ENCODE measurements at regions not wholly inside any gene's neighbourhood (a gene's known extent, or its start where the extent isn't known, plus 50 kb on each side); places are given as distances from the start of the nearest gene placed in this dataset.
A peak's percentile ranks its signal among the peaks of the same experiment; 100 is the strongest.

DNA sequence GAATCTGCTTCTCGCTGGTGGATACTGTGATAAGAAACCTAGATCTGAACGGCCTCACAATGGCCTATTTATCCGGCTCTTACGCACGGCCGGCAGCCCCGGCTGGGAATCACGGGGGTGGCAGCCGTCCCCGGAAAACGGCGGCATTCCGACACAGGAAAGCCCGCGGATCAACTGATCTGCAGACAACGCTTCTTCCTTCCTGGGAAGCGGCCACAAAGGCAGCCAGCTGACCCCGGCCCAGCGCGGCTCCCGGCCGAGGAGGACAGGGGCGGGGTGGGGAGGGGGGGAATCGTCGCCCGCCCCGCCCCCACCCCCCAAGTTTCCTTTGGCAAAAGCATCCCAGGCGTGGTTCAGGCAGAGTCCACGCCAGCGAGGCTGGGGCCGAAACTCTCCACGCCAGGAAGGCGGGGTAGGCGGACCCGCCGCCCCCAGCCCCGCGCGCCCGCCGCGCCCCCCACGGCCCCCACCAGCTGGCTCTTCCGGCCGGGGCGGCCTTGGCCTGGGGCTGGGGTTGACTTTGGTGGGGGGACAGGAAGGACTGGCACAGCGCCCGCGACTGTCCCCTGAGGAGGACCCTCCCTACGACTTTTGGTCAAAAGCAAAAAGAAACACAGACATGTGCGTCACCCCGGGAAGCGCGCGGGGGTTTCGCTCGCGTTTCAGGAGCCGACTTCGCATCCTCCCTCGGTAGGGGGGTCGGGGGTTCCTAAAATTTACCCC, 247.7 kb upstream of the ANKRD55 start:
- Histone ChIP-seq H3K36me3 (ENCODE audit: insufficient read depth, low read length) (no peaks in the 10 kb centered on the region), H3K27ac (ENCODE audit: low read depth, low read length) (no peak overlapping the region), H2AFZ (ENCODE audit: low read length, unreplicated experiment) (peak overlapping the region; percentile 87), H3K79me2 (ENCODE audit: control insufficient read depth, insufficient read depth, low read length, unreplicated experiment) (no peaks in the 10 kb centered on the region), H3K4me3 (ENCODE audit: low read depth, low read length) (peak overlapping the region; percentile 77), H3K27me3 (ENCODE audit: insufficient read depth, low read length) (no peaks in the 10 kb centered on the region), H3K4me1 (ENCODE audit: control insufficient read depth, insufficient read depth, low read length, unreplicated experiment) (peaks cover 7% of the 10 kb centered on the region)

DNA sequence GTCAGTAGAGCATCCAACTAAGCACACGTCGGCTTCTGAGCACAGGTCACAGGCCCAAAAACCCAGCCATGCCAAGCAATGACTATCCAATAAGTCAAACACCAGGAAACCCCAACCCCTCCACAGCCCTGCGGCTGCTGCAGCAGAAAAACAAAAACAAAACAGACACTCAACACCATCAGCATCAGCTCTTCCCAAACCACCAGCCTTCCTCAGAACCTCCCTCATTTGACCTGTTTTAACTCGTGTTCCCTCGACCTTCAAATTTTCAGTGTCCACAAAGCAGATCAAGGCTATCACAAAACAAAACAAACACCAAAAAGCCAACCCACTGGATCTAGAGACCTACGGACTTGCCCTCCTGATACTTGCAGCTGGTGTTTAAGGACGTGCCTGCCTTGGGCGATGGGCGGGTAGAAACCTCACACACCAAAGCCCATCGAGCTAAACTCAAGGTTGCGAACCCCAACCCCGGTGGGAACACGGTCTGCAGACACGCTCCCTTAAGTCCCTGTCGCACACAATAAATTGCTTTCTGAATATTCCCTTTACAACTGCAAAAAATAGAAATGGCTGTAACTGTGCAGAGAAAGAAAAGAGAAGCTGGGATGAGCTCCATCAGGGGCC, 247.1 kb upstream of the ANKRD55 start:
- H3K27me3 ChIP-seq (ENCODE audit: insufficient read depth, low read length) = no peaks in the 10 kb centered on the region
- no peaks in the 10 kb centered on the region for H3K36me3 ChIP-seq (ENCODE audit: insufficient read depth, low read length)
- peak overlapping the region; percentile 87 for H2AFZ ChIP-seq (ENCODE audit: low read length, unreplicated experiment)
- peaks cover 9% of the 10 kb centered on the region for H3K4me1 ChIP-seq (ENCODE audit: control insufficient read depth, insufficient read depth, low read length, unreplicated experiment)
- H3K27ac ChIP-seq (ENCODE audit: low read depth, low read length) = no peak overlapping the region
- H3K79me2 ChIP-seq (ENCODE audit: control insufficient read depth, insufficient read depth, low read length, unreplicated experiment) = no peaks in the 10 kb centered on the region
- peak overlapping the region; percentile 77 for H3K4me3 ChIP-seq (ENCODE audit: low read depth, low read length)

DNA sequence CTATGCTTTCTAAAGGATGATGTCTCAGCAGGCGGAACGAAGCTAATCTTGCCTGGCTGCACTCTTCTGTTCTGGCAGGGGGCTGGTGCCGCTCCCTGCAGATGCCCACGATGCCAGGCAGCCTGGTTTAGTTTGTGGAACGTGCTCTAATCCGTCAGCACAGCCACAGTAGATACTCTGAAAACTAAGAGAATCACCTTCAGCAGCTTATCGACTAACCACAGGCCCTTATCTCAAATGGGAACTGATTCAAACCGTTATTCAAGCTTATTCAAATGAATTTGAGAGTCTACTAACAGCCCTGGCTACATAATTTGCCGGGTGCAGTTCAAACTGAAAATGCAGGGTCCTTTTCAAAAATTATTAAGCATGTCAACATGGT, 246.6 kb upstream of the ANKRD55 start:
- Histone ChIP-seq H3K79me2 (ENCODE audit: control insufficient read depth, insufficient read depth, low read length, unreplicated experiment) (no peaks in the 10 kb centered on the region), H3K4me1 (ENCODE audit: control insufficient read depth, insufficient read depth, low read length, unreplicated experiment) (peaks cover 9% of the 10 kb centered on the region), H3K4me3 (ENCODE audit: low read depth, low read length) (no peak overlapping the region), H2AFZ (ENCODE audit: low read length, unreplicated experiment) (no peak overlapping the region), H3K36me3 (ENCODE audit: insufficient read depth, low read length) (no peaks in the 10 kb centered on the region), H3K27me3 (ENCODE audit: insufficient read depth, low read length) (no peaks in the 10 kb centered on the region), H3K27ac (ENCODE audit: low read depth, low read length) (no peak overlapping the region)

DNA sequence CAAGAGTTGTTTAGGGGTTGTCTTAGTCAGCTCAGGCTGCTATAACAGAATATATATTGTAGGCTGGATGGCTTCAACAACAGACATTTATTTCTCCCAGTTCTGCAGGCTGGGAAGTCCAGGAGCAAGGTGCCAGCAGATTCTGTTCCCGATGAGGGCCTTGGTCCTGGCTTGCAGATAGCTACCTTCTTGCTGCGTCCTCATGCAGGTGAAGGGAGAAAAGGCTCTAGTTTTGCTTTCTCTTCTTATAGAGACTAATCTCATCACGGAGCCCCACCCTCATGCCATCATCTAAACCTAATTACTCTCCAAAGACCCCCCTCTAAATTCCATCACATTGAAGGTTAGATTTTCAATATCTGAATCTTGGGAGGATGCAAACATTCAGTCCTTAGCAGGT, 246.0 kb upstream of the ANKRD55 start:
- peaks cover 9% of the 10 kb centered on the region for H3K4me1 ChIP-seq (ENCODE audit: control insufficient read depth, insufficient read depth, low read length, unreplicated experiment)

DNA sequence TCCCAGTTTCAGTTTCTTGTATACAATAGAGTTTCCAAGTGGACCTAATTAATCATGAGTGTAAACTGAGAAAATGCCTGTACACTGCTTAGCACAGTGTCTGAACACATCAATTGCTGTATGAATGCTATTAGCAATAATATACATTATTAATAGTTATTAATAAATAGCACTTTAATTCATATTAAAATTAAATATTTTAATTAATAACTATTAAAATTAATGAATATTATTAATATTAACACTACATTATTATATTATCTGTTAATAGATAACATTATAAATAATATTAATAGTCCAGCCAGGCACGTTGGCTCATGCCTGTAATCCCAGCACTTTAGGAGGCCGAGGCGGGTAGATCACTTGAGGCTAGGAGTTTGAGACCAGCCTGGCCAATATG, 244.9 kb upstream of the ANKRD55 start:
- Histone ChIP-seq H3K27ac (ENCODE audit: low read depth, low read length) (no peak overlapping the region), H3K36me3 (ENCODE audit: insufficient read depth, low read length) (no peaks in the 10 kb centered on the region), H2AFZ (ENCODE audit: low read length, unreplicated experiment) (no peak overlapping the region), H3K79me2 (ENCODE audit: control insufficient read depth, insufficient read depth, low read length, unreplicated experiment) (no peaks in the 10 kb centered on the region), H3K27me3 (ENCODE audit: insufficient read depth, low read length) (no peaks in the 10 kb centered on the region; the same call in 1 of the 2 replicates), H3K4me3 (ENCODE audit: low read depth, low read length) (no peak overlapping the region), H3K4me1 (ENCODE audit: control insufficient read depth, insufficient read depth, low read length, unreplicated experiment) (peaks cover 9% of the 10 kb centered on the region)

More for the DNA sequence above, 246.0 kb upstream of the ANKRD55 start:
- H2AFZ ChIP-seq (ENCODE audit: low read length, unreplicated experiment) = no peak overlapping the region
- no peaks in the 10 kb centered on the region for H3K27me3 ChIP-seq (ENCODE audit: insufficient read depth, low read length)
- H3K36me3 ChIP-seq (ENCODE audit: insufficient read depth, low read length) = no peaks in the 10 kb centered on the region
- no peaks in the 10 kb centered on the region for H3K79me2 ChIP-seq (ENCODE audit: control insufficient read depth, insufficient read depth, low read length, unreplicated experiment)
- no peak overlapping the region for H3K4me3 ChIP-seq (ENCODE audit: low read depth, low read length)
- H3K27ac ChIP-seq (ENCODE audit: low read depth, low read length) = no peak overlapping the region

DNA sequence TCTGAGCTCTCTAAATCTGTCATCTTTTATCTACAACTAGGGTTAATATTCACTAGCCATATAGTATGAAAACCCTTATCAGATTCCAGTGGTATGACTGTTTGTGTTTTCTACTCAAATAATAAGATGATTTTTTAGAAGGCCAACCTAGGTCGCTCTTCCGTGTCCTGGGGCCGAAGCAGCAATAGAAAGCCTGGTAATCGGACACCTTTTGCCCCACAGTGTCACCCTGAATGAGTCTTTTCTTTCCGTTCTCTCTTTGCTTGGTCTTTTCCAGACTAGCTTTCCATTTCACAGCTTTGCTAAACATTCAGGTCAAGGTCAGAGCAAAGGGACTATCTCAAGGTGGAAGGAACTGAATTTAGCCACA, 243.3 kb upstream of the ANKRD55 start:
- Histone ChIP-seq H3K27me3 (ENCODE audit: insufficient read depth, low read length) (no peaks in the 10 kb centered on the region; the same call in 1 of the 2 replicates), H3K36me3 (ENCODE audit: insufficient read depth, low read length) (no peaks in the 10 kb centered on the region), H3K27ac (ENCODE audit: low read depth, low read length) (no peak overlapping the region), H2AFZ (ENCODE audit: low read length, unreplicated experiment) (no peak overlapping the region), H3K79me2 (ENCODE audit: control insufficient read depth, insufficient read depth, low read length, unreplicated experiment) (no peaks in the 10 kb centered on the region), H3K4me1 (ENCODE audit: control insufficient read depth, insufficient read depth, low read length, unreplicated experiment) (peaks cover 9% of the 10 kb centered on the region), H3K4me3 (ENCODE audit: low read depth, low read length) (no peak overlapping the region)

DNA sequence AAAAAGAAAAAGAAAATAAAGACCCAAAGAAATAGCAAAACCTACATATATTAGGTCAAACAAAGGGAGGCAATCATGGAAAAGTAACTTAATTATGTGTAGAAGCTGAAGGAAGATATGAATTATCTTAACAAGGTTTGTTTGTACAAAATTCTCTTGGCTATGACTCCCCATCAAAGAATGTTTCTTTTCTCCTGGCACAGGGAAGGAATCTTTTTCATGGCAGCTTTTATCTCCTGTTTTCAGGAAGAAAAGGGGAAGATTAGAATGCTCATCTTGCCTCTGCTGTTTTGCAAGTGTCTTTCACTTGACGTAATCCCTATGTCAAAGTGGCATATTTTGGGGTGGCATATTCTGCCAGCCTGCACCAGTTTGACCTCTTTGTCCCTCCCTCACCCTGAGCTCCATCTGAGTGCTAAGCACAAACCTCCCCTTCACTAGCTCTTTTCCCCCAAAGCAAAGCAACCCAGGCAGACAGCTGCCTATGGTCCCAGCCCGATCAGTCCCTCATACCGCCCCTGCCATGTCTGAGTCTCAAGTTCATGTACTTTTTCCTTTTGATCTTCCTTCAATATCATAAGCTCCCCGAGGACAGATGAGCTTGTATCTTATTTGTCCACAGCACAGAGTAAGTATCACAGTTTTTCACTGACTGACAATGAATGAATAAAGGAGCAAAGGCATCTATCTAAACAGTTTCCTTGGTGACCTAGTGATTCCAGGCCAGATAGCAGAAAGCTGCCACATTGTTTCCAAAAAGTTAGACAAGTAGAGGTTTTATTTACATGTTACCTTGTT, 242.8 kb upstream of the ANKRD55 start:
- Histone ChIP-seq H3K27me3 (ENCODE audit: insufficient read depth, low read length) (no peaks in the 10 kb centered on the region; the same call in 1 of the 2 replicates), H3K79me2 (ENCODE audit: control insufficient read depth, insufficient read depth, low read length, unreplicated experiment) (no peaks in the 10 kb centered on the region), H3K36me3 (ENCODE audit: insufficient read depth, low read length) (no peaks in the 10 kb centered on the region), H2AFZ (ENCODE audit: low read length, unreplicated experiment) (no peak overlapping the region), H3K27ac (ENCODE audit: low read depth, low read length) (no peak overlapping the region), H3K4me1 (ENCODE audit: control insufficient read depth, insufficient read depth, low read length, unreplicated experiment) (peaks cover 9% of the 10 kb centered on the region), H3K4me3 (ENCODE audit: low read depth, low read length) (no peak overlapping the region)

DNA sequence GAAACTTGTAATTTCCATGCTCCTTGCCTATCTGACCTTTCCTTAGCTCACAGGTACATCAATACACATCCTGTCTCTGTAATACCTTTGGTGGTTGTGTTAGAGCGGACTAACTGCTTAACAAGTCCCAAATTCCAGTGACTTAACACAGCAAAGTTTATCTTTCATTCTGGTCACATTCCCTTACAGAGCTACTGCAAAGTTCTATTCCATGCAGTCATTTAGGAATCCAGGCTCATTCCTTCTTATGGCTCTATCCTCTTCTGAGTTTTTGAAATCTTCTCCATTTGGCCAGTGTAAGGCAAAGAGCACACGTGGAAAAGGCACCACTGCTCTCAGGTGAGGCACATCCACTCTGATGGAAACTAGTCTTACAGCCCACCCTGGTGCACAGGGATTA, 238.6 kb upstream of the ANKRD55 start:
- peaks cover 5% of the 10 kb centered on the region for H3K4me1 ChIP-seq (ENCODE audit: control insufficient read depth, insufficient read depth, low read length, unreplicated experiment)
- H3K4me3 ChIP-seq (ENCODE audit: low read depth, low read length) = no peak overlapping the region
- H3K36me3 ChIP-seq (ENCODE audit: insufficient read depth, low read length) = no peaks in the 10 kb centered on the region

DNA sequence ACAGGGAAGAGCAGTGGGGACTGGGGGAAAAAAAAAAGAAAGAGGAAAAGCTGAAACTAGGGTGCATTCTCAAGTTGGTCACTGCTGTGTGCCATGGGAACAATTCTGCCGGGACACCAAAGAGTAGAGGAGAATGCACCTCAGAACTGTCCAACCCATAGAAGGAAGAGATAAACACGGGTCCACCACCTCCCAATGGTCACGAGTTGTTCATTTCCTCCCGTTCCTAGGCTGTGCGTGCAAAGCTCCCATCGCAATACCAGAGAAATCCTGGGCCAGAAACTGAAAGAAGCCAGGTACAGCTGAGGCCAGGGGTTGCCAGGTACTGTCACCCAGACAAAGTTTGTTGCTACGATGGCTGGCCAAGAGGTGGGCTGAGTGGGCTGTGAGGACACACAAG, 236.9 kb upstream of the ANKRD55 start:
- no peaks in the 10 kb centered on the region for H3K79me2 ChIP-seq (ENCODE audit: control insufficient read depth, insufficient read depth, low read length, unreplicated experiment)
- no peak overlapping the region for H3K4me3 ChIP-seq (ENCODE audit: low read depth, low read length)
- no peak overlapping the region for H2AFZ ChIP-seq (ENCODE audit: low read length, unreplicated experiment)
- H3K36me3 ChIP-seq (ENCODE audit: insufficient read depth, low read length) = no peaks in the 10 kb centered on the region
- H3K27ac ChIP-seq (ENCODE audit: low read depth, low read length) = no peak overlapping the region
- H3K27me3 ChIP-seq (ENCODE audit: insufficient read depth, low read length) = peaks cover 21% of the 10 kb centered on the region
- H3K4me1 ChIP-seq (ENCODE audit: control insufficient read depth, insufficient read depth, low read length, unreplicated experiment) = no peaks in the 10 kb centered on the region

More for the DNA sequence above, 238.6 kb upstream of the ANKRD55 start:
- H3K27ac ChIP-seq (ENCODE audit: low read depth, low read length) = no peak overlapping the region
- peaks cover 21% of the 10 kb centered on the region for H3K27me3 ChIP-seq (ENCODE audit: insufficient read depth, low read length)
- no peak overlapping the region for H2AFZ ChIP-seq (ENCODE audit: low read length, unreplicated experiment)
- H3K79me2 ChIP-seq (ENCODE audit: control insufficient read depth, insufficient read depth, low read length, unreplicated experiment) = no peaks in the 10 kb centered on the region

DNA sequence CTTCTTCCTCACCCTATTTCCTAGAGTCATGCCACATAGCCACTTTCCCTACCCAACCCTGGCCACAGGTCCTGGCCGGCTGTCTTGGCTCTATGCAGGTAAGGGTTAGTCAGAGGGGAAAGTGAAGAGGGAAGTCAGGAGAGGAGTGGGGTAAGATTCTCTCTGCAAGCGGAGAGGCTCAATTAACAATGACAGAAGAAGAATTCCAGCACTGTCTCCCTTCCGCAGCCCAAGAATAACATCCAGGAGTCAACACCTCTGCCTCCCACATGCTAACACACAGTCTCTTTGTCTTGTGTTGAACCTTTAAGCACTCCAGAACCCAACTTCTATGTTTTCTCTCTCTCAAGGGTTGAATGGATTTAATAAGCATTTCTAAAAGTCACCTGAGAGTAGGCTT, 235.1 kb upstream of the ANKRD55 start:
- no peak overlapping the region for H2AFZ ChIP-seq (ENCODE audit: low read length, unreplicated experiment)
- no peak overlapping the region for H3K4me3 ChIP-seq (ENCODE audit: low read depth, low read length)
- no peak overlapping the region for H3K27ac ChIP-seq (ENCODE audit: low read depth, low read length)
- H3K4me1 ChIP-seq (ENCODE audit: control insufficient read depth, insufficient read depth, low read length, unreplicated experiment) = no peaks in the 10 kb centered on the region
- no peaks in the 10 kb centered on the region for H3K36me3 ChIP-seq (ENCODE audit: insufficient read depth, low read length)
- peaks cover 21% of the 10 kb centered on the region for H3K27me3 ChIP-seq (ENCODE audit: insufficient read depth, low read length)
- no peaks in the 10 kb centered on the region for H3K79me2 ChIP-seq (ENCODE audit: control insufficient read depth, insufficient read depth, low read length, unreplicated experiment)
